Activated CD8-positive, alpha-beta T cell treated with anti-CD3 and anti-CD28 coated beads for 36 hours (primary cell): ENCODE measurements at regions not wholly inside any gene's neighbourhood (a gene's known extent, or its start where the extent isn't known, plus 50 kb on each side); places are given as distances from the start of the nearest gene placed in this dataset.

Experiments used
- ATAC-seq: fragments of 200-7000 bp; cut with Tn5 transposase; one replicate; pipeline ENCODE4 v1.10.0; 2021; ENCODE audit warnings: mild to moderate bottlenecking, moderate library complexity
- CTCF ChIA-PET: fragments of 350-600 bp; sonication (Branson Sonifier 250); formaldehyde crosslinking; loops from one replicate; lab custom pipeline; 2021; ENCODE audit warnings: antibody characterized with exemption; lab: Charles Lee
- POLR2A ChIA-PET: fragments of 350-600 bp; sonication (Branson Sonifier 250); formaldehyde crosslinking; loops from one replicate; lab custom pipeline; 2021; ENCODE audit warnings: antibody characterized with exemption; lab: Charles Lee
- DNase-seq: peaks from one replicate; pipeline ENCODE4 v3.0.0-alpha.2; 2020
- H3K27ac Mint-ChIP-seq: one replicate; pipeline ENCODE4 v1.8.0; 2021; ENCODE audit warnings: mild to moderate bottlenecking, mixed read lengths
- H3K27me3 Mint-ChIP-seq: one replicate; pipeline ENCODE4 v1.8.0; 2021; ENCODE audit warnings: mixed read lengths
- H3K36me3 Mint-ChIP-seq: one replicate; pipeline ENCODE4 v1.8.0; 2021; ENCODE audit warnings: low read depth, mixed read lengths
- H3K4me1 Mint-ChIP-seq: one replicate; pipeline ENCODE4 v1.8.0; 2021; ENCODE audit warnings: low read depth, mixed read lengths
- H3K4me3 Mint-ChIP-seq: one replicate; pipeline ENCODE4 v1.8.0; 2021; ENCODE audit warnings: mild to moderate bottlenecking, moderate library complexity, mixed read lengths
- H3K9me3 Mint-ChIP-seq: one replicate; pipeline ENCODE4 v1.8.0; 2021; ENCODE audit warnings: mixed read lengths
- CTCF ChIP-seq: fragments of 200-600 bp; IDR thresholded peaks from one replicate; pipeline ENCODE4 v1.8.0; 2022; ENCODE audit warnings: antibody characterized with exemption, mild to moderate bottlenecking
- intact Hi-C: fragments of 100-400 bp; cut with micrococcal nuclease; formaldehyde crosslinking; loops from one replicate; pipeline ENCODE4 v1.10.0; 2022

GRCh38 chr14:97315790-97316189, 518.6 kb downstream of the VRK1 start:
- no peak overlapping the region for H3K4me3 Mint-ChIP-seq
- ChIA-PET CTCF (no interaction called here), POLR2A (no interaction called here)
- ATAC-seq, result no peak
- H3K4me1 Mint-ChIP-seq, result peaks cover 5% of the 10 kb centered on the region
- H3K27ac Mint-ChIP-seq, result no peak overlapping the region
- H3K9me3 Mint-ChIP-seq, result peaks cover 1% of the 10 kb centered on the region
- no peaks in the 10 kb centered on the region for H3K36me3 Mint-ChIP-seq
- no peak for TF ChIP-seq CTCF
- DNase-seq, result peak; percentile 13
- no peaks in the 10 kb centered on the region for H3K27me3 Mint-ChIP-seq
- intact Hi-C loops, result no loop called here

- intact Hi-C loops, result no loop called here
- peaks cover 6% of the 10 kb centered on the region for H3K9me3 Mint-ChIP-seq
- ChIA-PET CTCF (no interaction called here), POLR2A (interaction anchor here (1.0 kb wide), 1 partner anchor 12 kb away, joined by 4 read pairs; no protein-coding TSS in a partner anchor)
- H3K27ac Mint-ChIP-seq, result no peak overlapping the region
- no peak overlapping the region for H3K4me3 Mint-ChIP-seq
- ATAC-seq, result no peak
- DNase-seq, result no peak
- H3K36me3 Mint-ChIP-seq, result no peaks in the 10 kb centered on the region
- H3K4me1 Mint-ChIP-seq, result no peaks in the 10 kb centered on the region
- no peaks in the 10 kb centered on the region for H3K27me3 Mint-ChIP-seq
- TF ChIP-seq CTCF, result no peak
These were observed 521.2 kb downstream of the VRK1 start for GRCh38 chr14:97318380-97318779.

- no peaks in the 10 kb centered on the region for H3K27me3 Mint-ChIP-seq
- peaks cover 6% of the 10 kb centered on the region for H3K9me3 Mint-ChIP-seq
- intact Hi-C loops, result no loop called here
- no peak overlapping the region for H3K27ac Mint-ChIP-seq
- ChIA-PET CTCF (no interaction called here), POLR2A (no interaction called here)
- H3K4me1 Mint-ChIP-seq, result no peaks in the 10 kb centered on the region
- no peak for ATAC-seq
- H3K4me3 Mint-ChIP-seq, result no peak overlapping the region
- no peak for DNase-seq
- TF ChIP-seq CTCF, result no peak
- H3K36me3 Mint-ChIP-seq, result no peaks in the 10 kb centered on the region
These were observed 522.5 kb downstream of the VRK1 start for GRCh38 chr14:97319691-97320090.

- POLR2A ChIA-PET, result no interaction called here
- CTCF ChIA-PET, result no interaction called here
- Mint-ChIP-seq H3K9me3 (no peaks in the 10 kb centered on the region), H3K27me3 (no peaks in the 10 kb centered on the region), H3K4me3 (no peak overlapping the region), H3K27ac (no peak overlapping the region), H3K36me3 (no peaks in the 10 kb centered on the region), H3K4me1 (peaks cover 21% of the 10 kb centered on the region)
- ATAC-seq (no peak), DNase-seq (no peak)
- intact Hi-C loops, result no loop called here
- TF ChIP-seq CTCF, result no peak
These were observed 531.6 kb downstream of the VRK1 start for GRCh38 chr14:97328743-97329142.

GRCh38 chr14:97329701-97330100, 532.5 kb downstream of the VRK1 start:
- Mint-ChIP-seq H3K4me3 (no peak overlapping the region), H3K4me1 (peaks cover 21% of the 10 kb centered on the region), H3K36me3 (no peaks in the 10 kb centered on the region), H3K27me3 (no peaks in the 10 kb centered on the region), H3K9me3 (no peaks in the 10 kb centered on the region), H3K27ac (no peak overlapping the region)
- CTCF ChIA-PET, result no interaction called here
- ATAC-seq, result no peak
- no peak for TF ChIP-seq CTCF
- POLR2A ChIA-PET, result no interaction called here
- intact Hi-C loops, result no loop called here
- DNase-seq, result no peak
